Glomerular visceral epithelial cell (primary cell): ENCODE measurements at regions not wholly inside any gene's neighbourhood (a gene's known extent, or its start where the extent isn't known, plus 50 kb on each side); places are given as distances from the start of the nearest gene placed in this dataset.
A peak's percentile ranks its signal among the peaks of the same experiment; 100 is the strongest.

ENCODE experiments used
- DNase-seq: peaks from one replicate; pipeline ENCODE4 v3.0.0-alpha.2; 2016; ENCODE audit errors: extremely low spot score

GRCh38 chr1:224505454-224506093 lies 71.0 kb upstream of the WDR26 start:
- DNase-seq, result no peak

DNA sequence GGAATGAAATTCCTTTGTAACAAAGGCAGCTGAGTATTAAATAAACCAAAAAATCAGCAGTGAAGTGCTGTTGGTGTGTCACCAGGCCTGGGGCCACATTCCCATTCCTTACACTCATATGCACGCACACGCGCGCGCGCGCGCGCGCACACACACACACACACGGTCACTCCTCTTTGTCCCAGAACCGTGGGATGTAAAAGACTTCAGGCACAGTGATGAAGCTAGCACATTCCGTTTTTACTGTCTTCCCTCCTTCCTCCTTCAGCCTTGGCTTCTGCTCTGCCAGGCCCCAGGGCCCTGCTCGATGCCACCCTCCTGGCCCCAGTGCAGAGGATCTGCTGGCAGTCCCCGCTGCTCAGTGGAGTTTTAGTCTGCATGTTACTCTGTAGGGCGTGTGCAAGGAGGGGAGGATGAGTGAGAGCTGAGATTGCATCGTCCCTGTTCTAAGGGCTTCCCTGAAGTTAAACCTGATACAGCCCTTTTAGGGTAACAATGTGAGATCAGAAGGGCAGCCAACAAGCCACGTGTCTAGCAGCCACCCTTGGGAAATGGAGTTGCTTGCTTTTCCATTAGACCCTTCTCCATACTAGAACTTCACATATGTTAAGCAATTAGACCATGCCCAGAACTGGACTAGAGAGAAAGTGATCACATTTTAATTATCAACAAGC lies 71.7 kb upstream of the WDR26 start:
- no peak for DNase-seq

- no peak for DNase-seq
These were observed 73.3 kb upstream of the WDR26 start for GRCh38 chr1:224507771-224508523.

DNA sequence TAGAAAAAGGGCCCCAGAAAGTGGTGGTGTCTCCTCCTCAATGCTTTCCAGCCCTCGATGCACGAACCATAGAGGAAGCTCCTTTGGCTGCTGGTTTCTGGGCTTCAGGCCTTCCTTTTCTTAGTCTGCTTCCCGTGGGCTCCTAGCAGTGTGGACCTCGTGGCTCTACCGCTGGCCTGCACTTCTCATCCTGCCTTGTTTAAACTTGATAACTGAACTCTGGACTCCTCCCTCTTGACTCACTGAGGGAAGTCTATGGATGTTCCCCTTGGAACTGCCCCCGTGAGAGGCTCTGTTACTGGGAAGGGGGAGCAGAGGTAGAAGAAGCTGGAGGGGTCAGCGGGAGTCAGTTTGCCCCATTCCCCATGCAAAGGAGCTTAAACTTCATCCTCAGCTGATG lies 75.3 kb upstream of the WDR26 start:
- no peak for DNase-seq

DNA sequence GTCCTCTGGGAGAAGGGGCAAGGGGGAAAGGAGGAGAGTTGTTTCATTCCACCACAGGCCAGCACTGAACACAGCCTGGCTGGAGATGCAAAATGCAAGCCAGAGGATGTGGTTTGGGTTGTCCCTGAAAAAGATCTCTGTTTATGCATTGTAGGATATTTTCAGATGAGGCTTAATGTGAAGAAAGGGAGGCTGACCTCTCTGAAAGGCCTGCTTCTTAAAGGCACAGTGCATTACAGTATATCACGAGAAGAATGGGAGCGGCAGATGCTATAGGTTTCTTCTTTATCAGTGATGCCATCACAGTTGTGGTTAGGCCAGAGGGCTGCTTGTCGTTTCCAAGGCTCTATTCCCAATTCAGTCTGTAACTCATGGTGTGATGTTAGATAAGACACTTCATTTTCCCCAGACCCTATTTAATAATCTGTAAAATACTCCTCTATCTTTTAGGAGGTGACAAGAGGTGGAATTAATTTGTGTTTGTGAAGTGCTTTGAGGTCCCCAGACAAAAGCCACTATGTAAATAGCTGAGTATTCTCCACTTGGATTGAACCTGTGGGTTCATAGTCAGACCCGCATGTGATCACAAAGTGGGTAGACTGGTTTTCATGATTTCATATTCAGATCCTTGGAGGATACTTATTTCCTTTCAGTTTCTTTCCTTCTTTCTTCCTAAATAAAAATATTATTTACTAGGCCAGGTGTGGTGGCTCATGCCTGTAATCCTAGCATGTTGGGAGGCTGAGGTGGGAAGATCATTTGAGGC lies 76.5 kb upstream of the WDR26 start:
- no peak for DNase-seq

- no peak for DNase-seq
These were observed 78.1 kb upstream of the WDR26 start for GRCh38 chr1:224512600-224513151.

DNA sequence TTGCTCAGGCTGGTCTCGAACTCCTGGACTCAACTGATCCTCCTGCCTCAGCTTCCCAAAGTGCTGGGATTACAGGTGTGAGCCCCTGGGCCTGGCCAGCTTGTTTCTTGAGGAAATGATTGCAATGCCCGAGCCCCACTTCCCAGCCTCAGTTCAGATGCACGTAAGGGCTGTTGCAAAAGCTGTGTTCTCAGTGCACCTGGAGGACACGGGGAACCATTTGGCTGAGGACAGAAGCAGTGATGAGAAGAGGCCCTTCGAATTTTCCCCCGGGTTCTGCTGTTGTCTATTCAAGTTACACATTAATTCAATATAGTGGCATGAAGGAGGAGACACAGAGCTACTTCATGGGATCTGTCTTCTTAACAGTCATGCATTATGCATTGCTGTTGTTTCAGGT lies 78.8 kb upstream of the WDR26 start:
- DNase-seq, result no peak

- DNase-seq, result peak; percentile 88
These were observed 79.2 kb upstream of the WDR26 start for GRCh38 chr1:224513787-224514209.

GRCh38 chr1:224517171-224517570 lies 82.6 kb upstream of the WDR26 start:
- no peak for DNase-seq

- no peak for DNase-seq
These were observed 83.9 kb upstream of the WDR26 start for GRCh38 chr1:224518528-224518927.

DNA sequence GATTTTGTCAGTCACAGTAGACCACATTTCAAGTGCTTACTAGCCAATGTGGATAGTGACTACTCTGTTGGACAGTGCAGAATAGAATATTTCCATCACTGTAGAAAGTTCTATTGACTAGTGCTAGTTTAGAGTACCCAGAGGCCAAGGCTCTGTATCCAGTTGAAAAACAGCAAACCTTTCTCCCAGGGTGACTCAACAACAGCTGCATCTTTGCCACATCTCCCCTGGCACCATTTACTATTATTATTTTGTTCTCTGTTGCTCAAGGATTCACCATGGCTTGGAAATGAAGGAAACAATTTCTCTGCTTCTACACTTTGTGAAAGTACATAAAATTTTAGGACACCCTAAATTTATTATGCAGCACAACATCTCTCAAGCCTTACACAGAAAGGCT lies 85.3 kb upstream of the WDR26 start:
- no peak for DNase-seq

- no peak for DNase-seq
These were observed 86.2 kb upstream of the WDR26 start for GRCh38 chr1:224520808-224521207.

DNA sequence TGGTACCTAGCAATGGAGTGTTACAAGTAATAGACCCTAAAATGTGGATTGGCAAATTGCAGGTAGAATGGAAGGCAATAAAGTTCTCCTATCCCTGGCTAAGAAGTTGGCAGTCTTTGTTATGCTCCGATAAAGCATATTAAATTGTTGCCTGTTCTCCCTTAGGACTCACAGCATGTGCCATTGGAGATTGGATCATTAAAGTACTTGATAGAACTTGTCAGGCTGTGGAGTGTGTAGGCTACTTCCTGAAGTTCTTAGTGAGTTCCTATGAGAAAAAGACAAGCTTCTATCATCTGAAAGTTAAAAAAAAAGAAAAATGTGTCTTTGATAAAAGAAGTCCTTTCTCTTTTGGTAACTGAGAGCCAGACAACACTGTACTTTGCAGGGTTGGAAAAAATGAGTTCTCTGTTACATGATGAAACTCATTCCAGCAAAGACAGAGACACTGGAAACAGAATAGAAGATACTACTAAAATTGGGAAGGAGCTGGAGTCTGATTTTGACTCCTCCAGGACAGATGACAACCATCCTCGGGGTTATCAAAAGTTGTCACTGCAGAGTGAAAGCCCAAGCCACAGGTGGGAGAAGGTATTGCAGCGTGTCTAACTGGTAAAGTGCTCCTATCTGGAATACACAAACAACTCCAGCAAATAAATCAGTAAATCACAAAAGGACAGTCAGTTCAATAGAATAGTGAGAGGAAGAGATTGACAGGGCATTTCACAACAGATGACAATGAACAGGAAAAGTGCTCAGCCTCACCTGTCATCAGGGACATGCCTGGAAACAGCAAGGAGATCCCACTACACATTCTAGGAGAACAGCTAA lies 87.5 kb upstream of the WDR26 start:
- no peak for DNase-seq

- no peak for DNase-seq
These were observed 89.1 kb upstream of the WDR26 start for GRCh38 chr1:224523676-224524075.

GRCh38 chr1:224524679-224525078 lies 90.1 kb upstream of the WDR26 start:
- peak; percentile 85 for DNase-seq

DNA sequence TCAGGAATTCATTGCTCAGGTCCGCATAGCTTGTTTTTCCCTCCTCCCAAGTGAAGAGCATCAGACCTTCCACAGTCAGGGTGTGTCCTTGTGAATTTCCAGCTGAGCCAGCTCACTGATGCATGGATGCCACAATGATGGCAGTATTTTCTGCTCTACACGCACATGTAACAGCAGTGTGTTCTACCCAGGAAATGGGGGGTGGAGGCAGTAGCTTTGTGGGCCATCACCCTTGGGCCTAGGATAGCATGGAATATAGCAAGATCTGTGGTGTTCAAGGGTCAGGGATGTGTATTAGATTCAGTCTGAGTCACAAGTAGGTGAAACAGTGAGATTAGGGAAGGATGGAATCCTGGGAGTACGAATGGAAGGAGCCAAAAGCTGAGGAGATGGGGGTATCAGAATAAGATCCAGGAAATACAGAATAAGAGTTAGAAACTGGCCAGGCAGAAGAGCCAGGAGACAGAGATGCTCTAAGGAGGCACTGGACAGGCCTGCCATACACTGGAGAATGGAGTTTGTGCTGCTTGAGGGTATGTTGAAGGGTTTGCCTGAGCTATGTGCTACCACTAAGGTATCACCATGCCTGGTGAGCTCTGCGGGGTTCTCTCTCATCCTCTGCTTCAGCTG lies 90.6 kb upstream of the CNIH3 start:
- peak; percentile 86 for DNase-seq

GRCh38 chr1:224526771-224527170 lies 89.3 kb upstream of the CNIH3 start:
- no peak for DNase-seq

GRCh38 chr1:224528900-224529299 lies 87.2 kb upstream of the CNIH3 start:
- DNase-seq, result peak; percentile 68

- DNase-seq, result no peak
These were observed 86.3 kb upstream of the CNIH3 start for GRCh38 chr1:224529844-224530243.

DNA sequence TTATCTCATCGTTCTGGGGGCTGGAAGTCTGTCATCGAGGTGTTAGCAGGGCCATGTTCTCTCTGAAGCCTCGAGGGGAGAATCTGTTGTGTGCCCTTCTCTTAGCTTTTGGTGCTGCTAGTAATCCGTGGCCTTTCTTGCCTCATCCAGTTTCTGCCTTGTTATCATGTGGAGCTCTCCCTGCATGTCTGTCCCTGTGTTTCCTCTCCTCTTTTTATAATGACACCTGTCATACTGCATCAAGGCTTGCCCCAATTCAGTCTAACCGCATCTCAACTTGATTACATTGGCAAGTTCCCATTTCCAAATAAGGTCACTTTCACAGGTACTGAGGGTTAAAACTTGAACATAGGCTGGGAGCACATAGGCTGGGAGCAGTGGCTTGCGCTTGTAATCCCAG lies 82.6 kb upstream of the CNIH3 start:
- DNase-seq, result no peak

DNA sequence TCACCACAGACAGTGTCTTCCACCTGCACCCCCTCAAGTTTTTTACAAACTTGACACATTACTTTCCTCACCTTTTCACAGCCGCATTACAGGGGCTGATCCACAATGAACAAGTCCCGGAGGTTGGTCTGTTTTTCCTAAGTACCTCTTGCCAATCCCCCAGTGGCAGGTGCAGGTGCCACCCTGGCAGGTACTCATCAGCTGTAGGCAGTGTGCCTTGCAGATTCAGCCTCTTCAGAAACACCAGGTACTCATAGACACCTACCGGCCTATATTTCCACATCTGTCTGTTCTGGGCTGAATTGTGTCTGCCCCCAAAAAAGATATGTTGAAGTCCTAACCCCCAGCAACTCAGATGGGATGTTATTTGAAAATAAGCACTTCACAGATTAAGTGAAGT lies 81.4 kb upstream of the CNIH3 start:
- DNase-seq, result no peak
